ENCODE measurements at regions not wholly inside any gene's neighbourhood (a gene's known extent, or its start where the extent isn't known, plus 50 kb on each side); places are given as distances from the start of the nearest gene placed in this dataset.
"Not testable (repeated sequence)": the region's sequence is repeated elsewhere in the genome, so short reads cannot be mapped to it uniquely, and the experiment has no call there.

DNA sequence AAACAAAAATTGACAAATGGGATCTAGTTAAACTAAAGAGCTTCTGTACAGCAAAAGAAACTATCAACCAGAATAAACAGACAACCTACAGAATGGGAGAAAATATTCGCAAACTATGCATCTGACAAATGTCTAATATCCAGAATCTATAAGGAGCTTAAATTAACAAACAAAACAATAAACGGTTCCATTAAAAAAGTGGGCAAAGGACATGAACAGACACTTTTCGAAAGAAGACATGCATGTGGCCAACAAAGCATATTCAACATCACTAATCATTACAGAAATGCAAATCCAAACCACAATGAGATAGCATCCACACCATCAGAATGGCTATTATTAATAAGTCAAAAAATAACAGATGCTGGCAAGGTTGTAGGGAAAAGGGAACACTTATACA lies 50.5 kb upstream of the MED13L start:
- WGBS (ENCODE audit: extremely low coverage, insufficient read length, low lambda C conversion rate) = no CpG with 5 or more reads among the region's 3 CpGs
- not testable (repeated sequence) for H3K4me1 Mint-ChIP-seq; H3K4ac ChIP-seq (ENCODE audit: low read depth, low read length); H2AK5ac ChIP-seq (ENCODE audit: insufficient read length, low read length); H3K23ac ChIP-seq (ENCODE audit: insufficient read length, low read depth, low read length); H4K8ac ChIP-seq (replicated peaks; ENCODE audit: insufficient read length, low read depth, low read length); H3K27me3 Mint-ChIP-seq (ENCODE audit: low read depth); H3K14ac ChIP-seq (ENCODE audit: insufficient read depth, low read length); H3K79me2 ChIP-seq (ENCODE audit: insufficient read depth, low read length); H3K9ac ChIP-seq (ENCODE audit: extremely low read depth, insufficient read length, low read length); H4K20me1 ChIP-seq (ENCODE audit: control insufficient read depth, insufficient read depth, insufficient read length); H3K79me1 ChIP-seq (ENCODE audit: insufficient read depth, low read depth, low read length, poor library complexity, severe bottlenecking); H3K27ac ChIP-seq (ENCODE audit: insufficient read length, low read depth, low read length); H3K36me3 Mint-ChIP-seq (ENCODE audit: insufficient read depth in 1 of 3, low read depth in 3 of 3); H2BK12ac ChIP-seq (ENCODE audit: insufficient read length, low read depth, low read length); H3K9me3 Mint-ChIP-seq; H3K27me3 ChIP-seq (ENCODE audit: insufficient read depth, low read length); H3K9me3 ChIP-seq (ENCODE audit: control insufficient read depth, low read depth, low read length); H2BK20ac ChIP-seq (ENCODE audit: low read depth, low read length, poor library complexity, severe bottlenecking); H4K5ac ChIP-seq (ENCODE audit: insufficient read length, low read depth, low read length); DNase-seq; H3K56ac ChIP-seq (ENCODE audit: insufficient read length, low read depth, low read length); H3K4me2 ChIP-seq (ENCODE audit: insufficient read depth, insufficient read length, low read length); H3K23me2 ChIP-seq (ENCODE audit: insufficient read length, low read depth, low read length, poor library complexity, severe bottlenecking); H3T11ph ChIP-seq (ENCODE audit: low read length); H2BK15ac ChIP-seq (ENCODE audit: low read depth, low read length); H2AFZ ChIP-seq (ENCODE audit: low read length); H2BK120ac ChIP-seq (ENCODE audit: low read depth, low read length, poor library complexity, severe bottlenecking); H3K18ac ChIP-seq (ENCODE audit: insufficient read length, low read depth, low read length); H3K4me3 Mint-ChIP-seq; H4K91ac ChIP-seq (ENCODE audit: insufficient read length, low read depth, low read length); H3K4me1 ChIP-seq (ENCODE audit: insufficient read depth, low read length); H3K27ac Mint-ChIP-seq; H2BK5ac ChIP-seq (ENCODE audit: insufficient read length, low read length)
